Urothelium cell line (cell line): ENCODE measurements at regions not wholly inside any gene's neighbourhood (a gene's known extent, or its start where the extent isn't known, plus 50 kb on each side); places are given as distances from the start of the nearest gene placed in this dataset.
A peak's percentile ranks its signal among the peaks of the same experiment; 100 is the strongest.
"Not testable (repeated sequence)": the region's sequence is repeated elsewhere in the genome, so short reads cannot be mapped to it uniquely, and the experiment has no call there.

ENCODE experiments used
- DNase-seq: peaks from one replicate; pipeline ENCODE4 v3.0.0; 2011; ENCODE audit warnings: low spot score, mixed read lengths
- FAIRE-seq: peaks from 2 replicates; lab custom pipeline; 2011; peaks lifted over from hg19 to GRCh38; lab: Jason Lieb, UNC

DNA sequence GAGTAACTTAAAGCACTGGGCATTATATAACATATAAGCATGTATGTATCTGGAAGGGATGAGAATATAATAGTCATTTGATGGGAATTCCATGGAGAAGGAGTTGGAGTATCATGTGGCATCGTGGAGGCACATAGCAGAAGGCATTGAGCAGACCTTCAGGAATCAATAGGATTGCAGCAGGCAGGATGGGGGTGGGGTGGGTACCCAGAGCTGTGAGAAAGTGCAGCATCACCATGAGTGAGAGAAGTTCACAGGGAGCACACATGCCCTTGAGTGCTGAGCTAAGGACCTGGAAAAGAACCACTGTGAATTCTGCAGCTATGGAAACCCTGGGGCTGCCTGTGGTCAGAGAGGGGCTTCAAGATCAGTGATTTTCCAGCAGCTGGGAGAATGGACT, 57.3 kb downstream of the MED10 start:
- FAIRE-seq = no peak

DNA sequence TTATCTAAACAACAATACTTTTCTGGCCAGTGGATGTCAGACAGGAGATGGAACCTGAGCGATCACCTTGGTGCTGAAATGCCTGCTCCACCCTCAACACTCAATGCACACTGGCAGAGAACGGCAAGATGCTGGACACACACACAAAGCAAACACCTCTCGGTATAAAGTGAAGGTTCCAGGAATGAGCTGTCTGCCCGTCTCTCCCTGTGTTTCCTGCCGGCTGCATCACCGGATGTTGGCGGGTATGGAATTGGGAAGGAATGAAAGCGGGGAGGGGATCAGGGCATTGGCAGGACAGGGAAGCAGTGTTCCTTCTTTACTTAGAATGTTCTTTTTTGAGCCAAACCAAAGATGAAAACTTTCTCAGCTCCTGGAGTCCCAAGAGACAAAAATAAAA, 59.2 kb downstream of the MED10 start:
- FAIRE-seq = no peak

More for the DNA sequence above, 57.3 kb downstream of the MED10 start:
- no peak for DNase-seq

DNA sequence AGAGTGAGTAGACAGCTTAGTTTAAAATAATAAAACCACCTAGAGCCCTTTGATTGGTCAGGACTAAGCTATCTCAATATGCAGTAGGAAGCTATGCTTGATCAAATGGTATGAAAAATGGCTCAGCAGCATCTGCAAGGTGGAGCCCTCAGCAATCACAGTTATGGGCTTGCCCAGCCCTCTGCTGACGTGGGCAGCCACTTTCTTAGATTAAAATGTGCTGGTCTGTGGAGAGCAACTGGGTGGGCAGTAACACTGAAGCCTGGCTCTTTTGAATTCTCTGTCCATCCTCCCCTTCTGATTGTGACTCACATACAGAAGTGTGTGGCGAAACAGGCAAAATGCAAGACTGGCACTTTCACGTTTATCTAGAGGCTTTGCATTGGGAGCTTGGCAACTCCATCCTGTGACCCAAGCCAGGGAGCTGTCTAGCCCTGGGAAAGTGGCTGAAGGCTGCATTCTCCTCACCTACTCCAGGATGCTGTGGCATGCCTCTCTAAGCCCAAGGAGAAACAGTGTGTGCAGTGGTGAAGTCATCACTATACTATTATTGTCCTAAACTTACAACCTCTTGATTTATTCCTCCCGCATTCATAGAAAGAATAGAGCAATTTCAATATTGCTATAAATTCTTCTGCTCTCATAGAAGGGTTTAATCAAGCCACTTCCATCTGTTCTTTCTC, 61.1 kb downstream of the MED10 start:
- FAIRE-seq (no peak), DNase-seq (no peak)

More for the DNA sequence above, 59.2 kb downstream of the MED10 start:
- peak; percentile 47 for DNase-seq

- DNase-seq (no peak), FAIRE-seq (no peak)
Measured at GRCh38 chr5:6315580-6315979, 62.8 kb downstream of the MED10 start.

DNA sequence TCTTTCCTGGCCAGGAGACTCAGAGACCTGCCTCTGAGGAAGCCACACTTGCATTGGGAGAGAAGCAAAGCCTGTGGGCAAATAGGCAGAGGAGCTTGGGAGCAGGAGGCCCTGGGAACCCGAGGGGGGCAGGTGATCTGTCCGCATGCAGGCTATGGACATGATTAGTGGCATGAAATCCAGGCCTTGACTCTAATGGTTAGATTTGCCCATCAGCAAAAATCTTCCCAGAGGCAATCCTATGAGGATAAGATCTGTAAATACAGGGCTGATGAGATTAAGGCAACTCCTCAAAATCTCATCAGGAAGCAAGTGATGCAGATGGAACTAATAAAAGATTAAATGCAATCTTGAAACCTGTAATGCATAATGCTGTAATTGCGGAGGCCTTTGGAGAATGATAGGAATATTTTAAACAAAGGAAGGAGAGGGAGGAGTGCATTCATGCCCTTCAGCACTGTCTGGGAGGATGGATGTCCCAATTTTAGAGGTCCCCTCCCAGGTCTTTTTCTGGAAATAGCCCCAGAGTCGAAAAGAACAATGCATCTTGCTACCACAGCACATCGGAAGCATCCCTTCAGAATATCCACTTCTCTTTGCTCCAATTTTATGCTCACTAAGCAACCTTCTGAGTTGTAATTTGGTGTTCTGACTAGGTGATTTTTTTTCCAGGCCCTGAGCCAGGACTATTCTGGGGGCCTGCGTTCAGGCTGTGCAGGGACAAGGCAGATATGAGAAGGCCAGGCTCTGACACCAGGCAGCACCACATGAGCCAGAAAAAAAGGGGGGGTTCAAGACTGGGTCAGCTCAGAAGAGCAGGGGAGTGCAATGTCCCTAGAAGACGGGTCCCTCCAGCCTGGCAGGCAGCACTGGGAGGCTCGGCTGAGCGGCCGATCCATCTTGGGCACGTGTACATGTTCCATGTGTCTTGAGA, 66.5 kb downstream of the MED10 start:
- DNase-seq (no peak), FAIRE-seq (no peak)

DNA sequence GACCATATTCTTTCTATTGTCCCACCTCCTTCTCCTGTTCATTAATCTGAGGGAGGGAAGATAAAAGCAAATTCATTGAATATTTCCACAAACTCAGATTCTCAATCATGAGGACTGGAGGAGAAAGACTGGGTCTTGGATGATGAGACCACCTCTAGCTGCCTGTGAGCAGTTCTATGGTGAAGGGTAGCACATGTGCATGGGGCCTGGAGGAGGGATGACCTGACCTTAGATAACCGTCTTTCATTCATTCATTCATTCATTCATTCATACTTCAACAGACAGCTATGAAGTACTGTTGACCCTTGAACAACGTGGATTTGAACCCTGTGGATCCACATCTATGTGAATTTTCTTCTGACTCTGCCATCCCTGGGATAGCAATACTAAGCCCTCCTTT, 68.4 kb downstream of the MED10 start:
- FAIRE-seq (no peak), DNase-seq (no peak)

DNA sequence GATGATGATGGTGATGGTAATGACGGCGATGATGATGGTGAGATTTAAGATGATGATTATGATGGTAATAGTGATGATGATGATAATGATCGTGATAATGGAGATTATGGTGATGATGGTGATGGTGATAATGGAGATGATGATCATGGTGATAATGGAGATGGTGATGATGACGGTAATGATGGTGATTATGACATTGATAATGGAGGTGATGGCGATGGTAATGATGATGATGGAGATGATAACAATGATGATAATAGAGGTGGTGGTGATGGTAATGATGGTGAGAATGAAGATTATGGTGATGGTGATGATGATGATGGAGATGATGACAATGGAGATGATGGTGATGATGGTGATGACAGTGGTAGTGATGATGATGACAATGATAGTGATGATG, 69.7 kb downstream of the MED10 start:
- DNase-seq (no peak), FAIRE-seq (peak; percentile 97)

DNA sequence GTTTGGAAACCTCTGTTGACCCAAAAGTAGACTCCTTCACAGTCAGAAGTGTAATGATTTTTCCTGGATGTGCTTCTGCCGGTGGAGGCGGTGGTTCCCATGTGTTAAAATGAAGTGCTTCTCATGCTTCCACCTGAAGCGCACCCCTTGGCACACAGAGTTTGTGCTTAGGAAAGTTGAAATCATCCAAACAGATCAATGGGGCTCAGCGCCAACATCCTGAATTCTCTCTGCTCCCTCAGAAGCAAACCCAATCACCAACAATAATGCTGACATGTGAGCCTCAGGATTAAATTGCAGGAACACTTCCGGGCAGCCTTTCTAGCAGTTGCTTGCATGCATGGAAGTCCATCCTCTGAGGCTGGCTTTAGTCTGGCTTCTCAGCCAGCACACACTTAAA, 71.0 kb downstream of the MED10 start:
- DNase-seq = no peak

GRCh38 chr5:6305853-6306252, 72.5 kb downstream of the MED10 start:
- no peak for DNase-seq

More for the DNA sequence above, 71.0 kb downstream of the MED10 start:
- FAIRE-seq = no peak

DNA sequence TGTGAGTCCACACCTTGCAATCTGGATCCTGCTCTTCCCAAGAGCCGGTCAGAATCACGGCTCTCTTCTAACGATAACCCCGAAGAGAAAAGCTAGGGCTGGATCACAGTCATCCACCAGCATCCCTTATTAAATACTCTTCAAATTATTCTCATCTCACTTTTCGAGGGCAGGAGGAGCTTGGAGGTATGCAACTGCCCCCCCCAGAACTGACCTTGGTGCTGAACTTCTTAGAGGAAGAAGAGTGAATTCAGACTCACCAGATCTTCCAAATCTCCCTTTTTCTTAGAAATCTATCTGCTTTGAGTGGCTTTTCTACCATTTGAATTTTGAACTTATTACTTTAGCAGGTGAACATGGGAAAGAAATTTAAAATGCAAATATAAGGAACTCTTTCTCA, 75.7 kb downstream of the MED10 start:
- no peak for FAIRE-seq
- DNase-seq = no peak

More at GRCh38 chr5:6305853-6306252, 72.5 kb downstream of the MED10 start:
- FAIRE-seq = no peak

DNA sequence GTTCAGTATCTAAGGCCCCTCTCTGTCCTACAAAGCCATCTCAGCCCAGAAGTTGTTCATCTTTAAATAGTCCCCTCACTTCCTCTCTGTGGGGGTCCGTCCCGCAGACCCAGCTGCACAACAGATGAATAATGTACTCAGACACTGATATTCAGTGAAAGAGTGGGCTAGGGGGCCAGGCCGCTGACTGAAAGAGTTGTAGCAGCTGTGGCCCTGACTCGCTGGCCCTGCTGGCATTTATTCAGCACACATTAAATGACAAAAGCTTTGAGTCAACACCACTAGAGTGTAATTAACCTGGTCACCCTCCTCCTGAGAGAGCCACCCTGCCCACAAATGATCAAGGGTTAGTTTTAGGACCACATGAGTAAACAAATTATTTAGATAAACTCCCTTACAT, 76.3 kb downstream of the MED10 start:
- no peak for FAIRE-seq
- DNase-seq = no peak

DNA sequence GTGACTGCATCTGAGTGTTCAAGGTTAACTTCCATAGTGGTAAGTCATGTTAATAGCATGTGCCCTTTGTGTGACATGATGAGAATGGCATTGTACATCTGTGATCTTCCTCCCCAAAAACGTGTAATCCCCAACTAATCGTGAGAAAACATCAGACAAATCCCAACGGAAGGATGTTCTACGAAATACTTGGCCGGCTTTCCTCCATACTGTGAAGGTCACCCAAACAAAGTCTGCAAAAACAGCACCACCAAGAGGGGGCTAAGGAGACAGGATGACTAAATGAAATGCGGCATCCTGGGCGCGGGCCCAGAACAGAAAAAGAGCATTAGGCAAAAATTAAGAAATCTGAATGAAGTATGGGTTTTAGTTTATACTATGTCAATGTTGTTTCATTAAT, 81.8 kb downstream of the MED10 start:
- peak; percentile 17 for FAIRE-seq
- no peak for DNase-seq

GRCh38 chr5:6291961-6292360, 86.4 kb downstream of the MED10 start:
- peak; percentile 42 for FAIRE-seq

DNA sequence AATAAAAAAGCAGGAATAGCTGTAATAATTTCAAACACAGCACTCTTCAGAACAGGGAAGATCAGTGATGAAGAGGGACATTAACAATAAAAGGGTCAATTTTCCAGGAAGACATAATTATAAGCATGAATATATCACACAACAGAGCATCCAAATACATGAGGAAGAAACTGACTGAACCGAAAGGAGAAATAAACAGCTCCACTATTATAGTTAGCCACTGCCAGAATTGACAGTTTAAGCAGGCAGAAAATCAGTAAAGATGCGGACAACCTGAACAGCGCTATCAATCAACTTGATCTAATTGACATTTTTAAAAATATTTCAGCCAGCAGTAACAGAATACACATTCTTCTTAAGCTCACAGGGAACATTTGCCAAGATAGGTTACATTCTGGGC, 89.1 kb downstream of the MED10 start:
- DNase-seq (no peak), FAIRE-seq (no peak)

More at GRCh38 chr5:6291961-6292360, 86.4 kb downstream of the MED10 start:
- DNase-seq = no peak

DNA sequence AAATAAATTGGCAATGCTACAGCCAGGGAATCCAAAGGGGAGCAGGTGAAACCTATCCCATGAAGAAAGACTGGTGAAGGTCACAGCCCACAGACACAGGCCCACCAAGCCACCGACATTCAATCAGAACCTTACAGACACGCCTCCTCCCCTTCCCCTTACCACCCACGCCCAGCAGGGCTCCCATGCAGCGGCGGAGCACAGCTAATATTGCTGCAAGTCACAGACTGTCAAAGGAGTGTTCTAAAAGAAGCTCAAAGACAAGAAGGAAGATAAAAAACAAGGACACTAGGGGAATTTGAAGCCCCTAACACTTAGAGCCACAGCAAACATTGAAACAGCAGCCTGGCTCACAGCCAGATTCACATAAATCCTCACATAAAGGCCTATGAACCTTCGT, 91.2 kb downstream of the MED10 start:
- no peak for FAIRE-seq
- DNase-seq = no peak

DNA sequence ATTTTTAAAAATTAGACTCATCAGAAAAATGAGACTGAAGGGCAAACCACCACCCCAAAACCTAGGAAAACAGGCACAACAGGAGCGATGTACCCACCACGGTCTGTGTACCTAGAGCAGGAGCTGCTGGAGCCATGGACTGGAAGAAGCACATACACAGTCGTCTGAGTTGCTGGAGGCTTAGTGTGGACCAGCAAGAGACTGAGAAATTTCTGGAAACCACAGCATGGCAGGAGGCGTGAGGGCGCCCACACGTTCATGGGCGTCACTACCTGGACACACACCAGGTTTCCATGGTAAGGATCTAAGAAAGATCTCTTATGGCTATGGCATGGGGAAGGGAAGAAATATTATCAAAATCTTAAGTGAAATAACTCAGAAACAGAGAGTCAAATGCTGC, 91.9 kb downstream of the MED10 start:
- FAIRE-seq (no peak), DNase-seq (no peak)

DNA sequence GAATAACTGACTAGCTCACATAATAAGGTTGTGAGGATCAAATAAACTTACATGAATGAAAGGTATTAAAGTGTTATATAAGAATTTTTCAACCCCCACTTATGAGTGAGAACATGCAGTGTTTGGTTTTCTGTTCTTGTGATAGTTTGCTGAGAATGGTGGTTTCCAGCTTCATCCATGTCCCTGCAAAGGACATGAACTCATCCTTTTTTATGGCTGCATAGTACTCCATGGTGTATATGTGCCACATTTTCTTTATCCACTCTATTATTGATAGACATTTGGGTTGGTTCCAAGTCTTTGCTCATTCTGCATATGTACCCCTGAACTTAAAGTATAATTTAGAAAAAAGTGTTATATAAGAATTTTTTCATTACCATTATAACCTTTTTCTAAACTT, 93.9 kb downstream of the MED10 start:
- not testable (repeated sequence) for DNase-seq, FAIRE-seq

DNA sequence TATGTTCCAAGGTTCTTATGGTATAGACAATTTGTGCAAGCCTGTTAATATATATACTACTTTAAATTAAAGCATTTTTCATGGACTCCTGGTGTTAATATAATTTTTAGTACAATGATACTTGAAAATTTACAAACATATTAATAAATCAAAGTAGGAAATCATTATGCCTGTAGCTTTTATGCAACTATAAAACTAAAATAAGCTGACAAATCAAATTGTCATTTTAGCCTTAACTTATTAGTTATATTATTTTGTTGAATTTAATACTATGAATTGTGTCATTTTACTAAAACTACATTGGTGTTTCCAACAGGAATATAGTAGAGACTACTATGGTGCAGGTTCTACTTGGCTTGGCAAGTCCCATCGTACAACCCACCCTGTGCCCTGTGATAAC, 96.0 kb downstream of the MED10 start:
- no peak for DNase-seq
- FAIRE-seq = no peak

- FAIRE-seq (no peak), DNase-seq (no peak)
Measured at GRCh38 chr5:6281818-6282217, 96.5 kb downstream of the MED10 start.

DNA sequence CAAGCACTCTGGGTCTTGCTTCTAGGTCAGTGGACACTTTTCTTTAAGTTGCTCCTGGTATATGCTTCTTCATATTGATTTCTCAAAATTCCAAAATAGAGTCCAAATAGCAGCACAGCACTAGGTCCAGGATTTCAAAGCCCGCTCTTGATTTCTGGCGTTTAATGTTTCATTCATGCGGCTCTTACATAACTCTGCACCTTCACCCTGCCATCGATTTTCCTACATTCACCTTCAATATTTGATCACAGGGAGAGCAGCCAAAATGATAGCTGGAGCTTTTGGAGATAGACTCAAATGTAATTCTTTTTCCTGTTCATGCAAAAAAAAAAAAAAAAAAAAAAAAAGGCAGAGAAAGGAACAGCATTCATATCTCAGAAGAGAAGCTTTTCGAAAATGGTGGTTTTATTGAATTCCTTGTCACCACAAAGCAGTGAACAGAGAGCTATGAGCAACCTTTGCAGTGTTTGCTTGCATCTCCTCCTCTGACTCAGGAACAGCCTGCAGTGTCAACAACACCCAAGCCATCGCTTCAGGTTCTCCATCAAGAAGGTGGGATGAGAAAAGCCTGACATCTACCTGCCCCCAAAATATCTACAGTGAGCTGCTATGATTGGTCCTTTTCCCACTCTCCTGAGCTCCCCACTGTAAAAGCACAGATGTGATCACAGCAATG, 97.8 kb downstream of the MED10 start:
- DNase-seq (no peak), FAIRE-seq (no peak)

- DNase-seq = no peak
- peak; percentile 44 for FAIRE-seq
Measured at GRCh38 chr5:6279607-6280006, 98.7 kb downstream of the MED10 start.
